NCI-H1092 (cell line): ENCODE measurements at regions not wholly inside any gene's neighbourhood (a gene's known extent, or its start where the extent isn't known, plus 50 kb on each side); places are given as distances from the start of the nearest gene placed in this dataset.

Experiments used
- DNase-seq: peaks from one replicate; lab custom pipeline; 2025; lab: John Stamatoyannopoulos, UW

GRCh38 chr2:66849153-66849755 is 414.3 kb downstream of the MEIS1 start:
- no peak for DNase-seq

- DNase-seq, result no peak
Measured at GRCh38 chr2:66850376-66850775, 415.5 kb downstream of the MEIS1 start.

- no peak for DNase-seq
Measured at GRCh38 chr2:66851449-66851872, 416.5 kb downstream of the MEIS1 start.

- DNase-seq, result no peak
Measured at GRCh38 chr2:66852953-66853352, 418.0 kb downstream of the MEIS1 start.

- DNase-seq, result no peak
Measured at GRCh38 chr2:66853585-66853984, 418.7 kb downstream of the MEIS1 start.

- no peak for DNase-seq
Measured at GRCh38 chr2:66854298-66854697, 419.4 kb downstream of the MEIS1 start.

- DNase-seq, result no peak
Measured at GRCh38 chr2:66862885-66863650, 428.1 kb downstream of the MEIS1 start.

GRCh38 chr2:66865161-66865560 is 430.2 kb downstream of the MEIS1 start:
- DNase-seq, result no peak

GRCh38 chr2:66866331-66867062 is 431.6 kb downstream of the MEIS1 start:
- DNase-seq, result no peak

- DNase-seq, result no peak
Measured at GRCh38 chr2:66867063-66867441, 432.1 kb downstream of the MEIS1 start.

- no peak for DNase-seq
Measured at GRCh38 chr2:66869076-66869475, 434.2 kb downstream of the MEIS1 start.

- no peak for DNase-seq
Measured at GRCh38 chr2:66872081-66872985, 437.4 kb downstream of the MEIS1 start.

GRCh38 chr2:66872986-66873754 is 438.2 kb downstream of the MEIS1 start:
- no peak for DNase-seq

GRCh38 chr2:66874411-66874810 is 439.5 kb downstream of the MEIS1 start:
- DNase-seq, result no peak

GRCh38 chr2:66875941-66876462 is 441.1 kb downstream of the MEIS1 start:
- no peak for DNase-seq

GRCh38 chr2:66885775-66886383 is 451.0 kb downstream of the MEIS1 start:
- no peak for DNase-seq

- no peak for DNase-seq
Measured at GRCh38 chr2:66888246-66888645, 453.3 kb downstream of the MEIS1 start.

- DNase-seq, result no peak
Measured at GRCh38 chr2:66888791-66889631, 454.1 kb downstream of the MEIS1 start.

GRCh38 chr2:66889632-66889882 is 454.6 kb downstream of the MEIS1 start:
- DNase-seq, result no peak

GRCh38 chr2:66890166-66890742 is 455.3 kb downstream of the MEIS1 start:
- DNase-seq, result no peak
